ENCODE measurements at regions not wholly inside any gene's neighbourhood (a gene's known extent, or its start where the extent isn't known, plus 50 kb on each side); places are given as distances from the start of the nearest gene placed in this dataset.

DNA sequence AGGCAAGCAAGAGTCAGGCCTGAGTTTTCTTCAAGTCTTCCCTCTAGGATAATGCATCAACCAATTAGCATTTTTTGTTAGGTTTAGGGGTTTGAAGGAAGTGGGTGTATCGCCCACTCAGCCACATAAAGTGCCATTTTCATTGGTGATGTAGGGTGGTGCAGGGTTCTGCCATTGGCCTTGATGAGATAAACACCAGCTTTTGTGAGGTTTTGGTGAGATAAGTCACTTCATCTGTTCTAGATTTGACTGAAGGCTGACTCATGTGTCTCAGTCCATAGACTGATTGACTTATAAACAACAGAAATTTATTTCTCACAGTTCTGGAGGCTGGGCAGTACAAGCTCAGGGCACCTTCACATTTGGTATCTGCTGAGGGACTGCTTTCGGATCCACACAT lies 84.5 kb upstream of the C3orf80 start:
- TF ChIP-seq, protein P1, sequence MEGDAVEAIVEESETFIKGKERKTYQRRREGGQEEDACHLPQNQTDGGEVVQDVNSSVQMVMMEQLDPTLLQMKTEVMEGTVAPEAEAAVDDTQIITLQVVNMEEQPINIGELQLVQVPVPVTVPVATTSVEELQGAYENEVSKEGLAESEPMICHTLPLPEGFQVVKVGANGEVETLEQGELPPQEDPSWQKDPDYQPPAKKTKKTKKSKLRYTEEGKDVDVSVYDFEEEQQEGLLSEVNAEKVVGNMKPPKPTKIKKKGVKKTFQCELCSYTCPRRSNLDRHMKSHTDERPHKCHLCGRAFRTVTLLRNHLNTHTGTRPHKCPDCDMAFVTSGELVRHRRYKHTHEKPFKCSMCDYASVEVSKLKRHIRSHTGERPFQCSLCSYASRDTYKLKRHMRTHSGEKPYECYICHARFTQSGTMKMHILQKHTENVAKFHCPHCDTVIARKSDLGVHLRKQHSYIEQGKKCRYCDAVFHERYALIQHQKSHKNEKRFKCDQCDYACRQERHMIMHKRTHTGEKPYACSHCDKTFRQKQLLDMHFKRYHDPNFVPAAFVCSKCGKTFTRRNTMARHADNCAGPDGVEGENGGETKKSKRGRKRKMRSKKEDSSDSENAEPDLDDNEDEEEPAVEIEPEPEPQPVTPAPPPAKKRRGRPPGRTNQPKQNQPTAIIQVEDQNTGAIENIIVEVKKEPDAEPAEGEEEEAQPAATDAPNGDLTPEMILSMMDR (IDR thresholded peaks at IDR 0.05; ENCODE audit: insufficient read depth, low read depth, low read length), result no peak
- TF ChIP-seq EZH2 (IDR thresholded peaks at IDR 0.05; ENCODE audit: insufficient read depth, low read length), result no peak

Data from astrocyte (in vitro differentiated cells and primary cell).